Ascending aorta (tissue), 2 donors: ENCODE measurements at regions not wholly inside any gene's neighbourhood (a gene's known extent, or its start where the extent isn't known, plus 50 kb on each side); places are given as distances from the start of the nearest gene placed in this dataset.

Source experiments
- DNase-seq, 2 donors: peaks; one replicate each; pipeline ENCODE4 v3.0.0-alpha.2; 2019; ENCODE audit warnings: low spot score in 2 of 2
- H3K27ac ChIP-seq, 2 donors: fragments of 200-600 bp; sonication (generic); one replicate each; pipeline ENCODE4 v1.5.1; 2016 to 2017; ENCODE audit warnings: mild to moderate bottlenecking in 1 of 2
- H3K27me3 ChIP-seq: fragments of 200-600 bp; sonication (generic); one replicate; pipeline ENCODE4 v1.5.1; 2017
- H3K36me3 ChIP-seq, 2 donors: fragments of 200-600 bp; sonication (generic); one replicate each; pipeline ENCODE4 v1.5.1; 2016
- H3K4me1 ChIP-seq, 2 donors: fragments of 200-600 bp; sonication (generic); one replicate each; pipeline ENCODE4 v1.5.1; 2016 to 2017; ENCODE audit warnings: mild to moderate bottlenecking in 1 of 2
- H3K4me3 ChIP-seq, 2 donors: fragments of 200-600 bp; sonication (generic); one replicate each; pipeline ENCODE4 v1.5.1; 2016 to 2017; ENCODE audit warnings: mild to moderate bottlenecking in 1 of 2
- H3K9me3 ChIP-seq, 2 donors: fragments of 200-600 bp; sonication (generic); one replicate each; pipeline ENCODE4 v1.5.1; 2016
- intact Hi-C: fragments of 100-400 bp; cut with DNase I; formaldehyde crosslinking; loops from one replicate; pipeline ENCODE4 v1.15.1; 2023
- TF ChIP-seq, protein P1 (sequence below), 3 experiments: fragments of 200-600 bp in 2 of 3; fragments of 450-650 bp in 1 of 3; sonication (generic) in 2 of 3; IDR thresholded peaks; one replicate each; pipeline ENCODE4 v1.5.1; 2016 to 2019; ENCODE audit warnings: antibody characterized with exemption in 3 of 3, mild to moderate bottlenecking in 1 of 3, moderate library complexity in 1 of 3

GRCh38 chr10:129027906-129028305 lies 439.1 kb upstream of the MGMT start:
- Histone ChIP-seq H3K27ac (no peak overlapping the region), H3K4me3 (no peak overlapping the region), H3K9me3 (no peaks in the 10 kb centered on the region), H3K4me1 (no peaks in the 10 kb centered on the region), H3K27me3 (no peaks in the 10 kb centered on the region), H3K36me3 (no peaks in the 10 kb centered on the region)
- DNase-seq: no peak
- TF ChIP-seq, protein P1, sequence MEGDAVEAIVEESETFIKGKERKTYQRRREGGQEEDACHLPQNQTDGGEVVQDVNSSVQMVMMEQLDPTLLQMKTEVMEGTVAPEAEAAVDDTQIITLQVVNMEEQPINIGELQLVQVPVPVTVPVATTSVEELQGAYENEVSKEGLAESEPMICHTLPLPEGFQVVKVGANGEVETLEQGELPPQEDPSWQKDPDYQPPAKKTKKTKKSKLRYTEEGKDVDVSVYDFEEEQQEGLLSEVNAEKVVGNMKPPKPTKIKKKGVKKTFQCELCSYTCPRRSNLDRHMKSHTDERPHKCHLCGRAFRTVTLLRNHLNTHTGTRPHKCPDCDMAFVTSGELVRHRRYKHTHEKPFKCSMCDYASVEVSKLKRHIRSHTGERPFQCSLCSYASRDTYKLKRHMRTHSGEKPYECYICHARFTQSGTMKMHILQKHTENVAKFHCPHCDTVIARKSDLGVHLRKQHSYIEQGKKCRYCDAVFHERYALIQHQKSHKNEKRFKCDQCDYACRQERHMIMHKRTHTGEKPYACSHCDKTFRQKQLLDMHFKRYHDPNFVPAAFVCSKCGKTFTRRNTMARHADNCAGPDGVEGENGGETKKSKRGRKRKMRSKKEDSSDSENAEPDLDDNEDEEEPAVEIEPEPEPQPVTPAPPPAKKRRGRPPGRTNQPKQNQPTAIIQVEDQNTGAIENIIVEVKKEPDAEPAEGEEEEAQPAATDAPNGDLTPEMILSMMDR (IDR thresholded peaks at IDR 0.05): no peak
- intact Hi-C loops: no loop called here

DNA sequence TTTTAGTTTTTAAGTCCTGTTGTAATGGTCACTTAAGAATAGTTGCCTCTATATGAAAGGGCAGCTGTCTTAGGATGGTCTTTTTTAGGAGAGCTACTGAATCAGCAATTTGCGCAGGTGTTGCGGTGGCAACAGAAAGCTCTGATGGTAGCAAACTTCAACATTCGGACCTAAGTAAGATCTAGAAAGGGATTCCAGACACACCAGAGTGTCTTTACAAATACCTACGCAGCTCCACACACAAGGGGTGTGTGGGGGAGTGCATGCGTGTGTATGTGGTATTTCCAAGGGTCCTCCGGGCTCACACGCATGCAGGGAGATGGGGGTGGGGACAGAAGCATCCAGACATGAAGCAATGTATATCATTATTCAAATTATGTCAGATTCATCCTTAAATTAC lies 438.6 kb upstream of the MGMT start:
- Histone ChIP-seq H3K36me3 (no peaks in the 10 kb centered on the region), H3K27ac (no peak overlapping the region), H3K27me3 (no peaks in the 10 kb centered on the region), H3K9me3 (no peaks in the 10 kb centered on the region), H3K4me3 (no peak overlapping the region), H3K4me1 (no peaks in the 10 kb centered on the region)
- TF ChIP-seq, protein P1 (IDR thresholded peaks at IDR 0.05): no peak
- no peak for DNase-seq
- intact Hi-C loops: no loop called here

- no peak for DNase-seq
- Histone ChIP-seq H3K27ac (no peak overlapping the region), H3K4me1 (no peaks in the 10 kb centered on the region), H3K27me3 (no peaks in the 10 kb centered on the region), H3K9me3 (no peaks in the 10 kb centered on the region), H3K36me3 (no peaks in the 10 kb centered on the region), H3K4me3 (no peak overlapping the region)
- TF ChIP-seq, protein P1 (IDR thresholded peaks at IDR 0.05): no peak
- intact Hi-C loops: no loop called here
Measured at GRCh38 chr10:129029051-129029450, 438.0 kb upstream of the MGMT start.

DNA sequence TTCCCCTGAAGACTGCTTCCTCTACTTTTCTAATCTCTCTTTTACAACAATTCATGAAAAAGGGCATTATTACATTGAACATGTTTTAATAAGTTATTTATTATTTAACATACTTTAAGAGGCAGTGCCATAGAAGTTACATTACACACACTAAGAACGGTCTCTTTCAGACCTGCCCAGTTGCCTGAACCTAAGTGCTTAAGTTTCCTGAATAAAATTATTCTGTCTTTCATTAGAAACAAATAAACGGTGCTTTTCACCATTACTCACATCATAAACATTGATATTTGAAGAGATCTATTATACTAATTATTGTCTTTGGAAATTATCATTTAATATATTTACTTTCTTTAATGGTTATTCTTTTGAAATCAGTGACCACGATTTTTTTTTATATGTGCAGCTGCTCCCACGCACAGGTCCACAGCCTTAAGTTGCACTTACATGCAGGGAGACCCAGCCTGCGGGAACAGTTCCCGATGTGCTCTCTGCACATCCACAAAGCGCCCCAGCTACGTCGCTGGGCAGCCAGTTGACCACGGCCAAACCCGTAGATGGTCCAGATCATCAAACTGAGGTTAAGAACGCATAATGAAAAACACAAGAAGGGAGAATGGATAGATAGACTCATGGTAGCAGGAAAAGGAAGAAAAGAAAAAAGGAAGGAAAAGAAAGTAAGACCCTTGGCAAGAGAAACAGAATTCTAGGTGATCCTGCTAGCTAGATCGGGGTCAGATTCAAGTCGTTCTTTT lies 437.0 kb upstream of the MGMT start:
- no peak for DNase-seq
- no peak overlapping the region for H3K27ac ChIP-seq
- TF ChIP-seq, protein P1 (IDR thresholded peaks at IDR 0.05): no peak
- H3K27me3 ChIP-seq: no peaks in the 10 kb centered on the region
- intact Hi-C loops: no loop called here
- H3K36me3 ChIP-seq: no peaks in the 10 kb centered on the region
- no peaks in the 10 kb centered on the region for H3K4me1 ChIP-seq
- no peaks in the 10 kb centered on the region for H3K9me3 ChIP-seq
- no peak overlapping the region for H3K4me3 ChIP-seq

- Histone ChIP-seq H3K27me3 (no peaks in the 10 kb centered on the region), H3K9me3 (no peaks in the 10 kb centered on the region), H3K27ac (no peak overlapping the region), H3K4me1 (no peaks in the 10 kb centered on the region), H3K36me3 (no peaks in the 10 kb centered on the region), H3K4me3 (no peak overlapping the region)
- intact Hi-C loops: no loop called here
- no peak for DNase-seq
- TF ChIP-seq, protein P1 (IDR thresholded peaks at IDR 0.05): no peak
Measured at GRCh38 chr10:129030603-129030895, 436.5 kb upstream of the MGMT start.
